Stimulated activated CD8-positive, alpha-beta memory T cell treated with anti-CD3 and anti-CD28 coated beads, Interleukin-2, amount 100 ng/mL, for 1 hour (primary cell): ENCODE measurements at regions not wholly inside any gene's neighbourhood (a gene's known extent, or its start where the extent isn't known, plus 50 kb on each side); places are given as distances from the start of the nearest gene placed in this dataset.
"Not testable (repeated sequence)": the region's sequence is repeated elsewhere in the genome, so short reads cannot be mapped to it uniquely, and the experiment has no call there.

ENCODE experiments used
- DNase-seq, 2 donors: peaks; one replicate each; pipeline ENCODE4 v3.0.0-alpha.2; 2020; ENCODE audit warnings: low read depth in 2 of 2

GRCh38 chr6:105881608-105882007 is 204.5 kb upstream of the PRDM1 start:
- no peak for DNase-seq

GRCh38 chr6:105880030-105880492 is 206.1 kb upstream of the PRDM1 start:
- DNase-seq = no peak

DNA sequence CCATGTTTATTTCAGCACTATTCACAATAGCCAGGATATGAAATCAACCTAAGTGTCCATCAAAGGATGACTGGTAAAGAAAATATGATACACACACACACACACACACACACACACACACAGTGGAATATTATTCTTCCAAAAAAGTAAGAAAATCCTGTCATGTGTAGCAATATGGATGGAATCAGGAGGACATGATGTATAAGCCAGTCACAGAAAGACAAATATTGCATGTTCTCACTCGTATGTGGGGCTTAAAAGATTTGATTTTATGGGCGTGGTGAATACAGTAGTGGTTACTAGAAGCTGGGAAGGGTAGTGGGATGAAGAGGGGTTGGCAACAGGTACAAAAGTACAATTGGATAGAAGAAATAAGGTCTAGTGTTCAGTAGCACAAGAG is 207.0 kb upstream of the PRDM1 start:
- DNase-seq = no peak

DNA sequence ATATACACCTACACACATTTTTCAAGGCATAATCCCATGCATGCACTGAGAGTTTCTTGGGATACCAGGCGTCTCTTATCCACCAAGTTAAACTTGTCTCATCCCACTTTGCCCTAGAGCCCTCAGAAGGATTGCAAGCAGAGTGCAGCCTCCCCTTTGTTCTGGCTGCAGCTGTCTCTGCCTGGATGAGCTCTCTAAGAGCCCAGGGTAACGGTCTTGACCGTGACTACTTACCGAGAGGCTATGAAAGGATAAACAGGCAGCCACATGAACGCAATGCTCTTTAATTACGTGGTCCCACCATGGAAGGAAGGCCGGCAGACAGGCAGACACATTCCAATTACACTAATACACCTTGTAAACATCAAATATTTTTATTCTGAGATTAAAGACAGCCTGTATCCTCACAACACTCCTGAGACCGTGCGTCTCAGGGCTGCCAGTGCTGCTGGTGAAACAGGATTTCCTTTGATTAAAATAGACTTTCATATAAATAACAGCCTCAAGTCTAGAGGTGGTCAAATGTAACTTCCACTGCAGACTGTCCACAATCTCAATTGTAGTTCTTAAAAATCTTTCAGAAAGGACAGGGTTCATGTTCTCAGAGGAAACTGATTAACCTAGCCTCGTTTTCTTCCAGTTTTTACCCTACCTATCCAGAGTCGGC is 210.0 kb upstream of the PRDM1 start:
- no peak for DNase-seq

- DNase-seq = no peak
These were observed 211.1 kb upstream of the PRDM1 start for GRCh38 chr6:105874835-105875626.

DNA sequence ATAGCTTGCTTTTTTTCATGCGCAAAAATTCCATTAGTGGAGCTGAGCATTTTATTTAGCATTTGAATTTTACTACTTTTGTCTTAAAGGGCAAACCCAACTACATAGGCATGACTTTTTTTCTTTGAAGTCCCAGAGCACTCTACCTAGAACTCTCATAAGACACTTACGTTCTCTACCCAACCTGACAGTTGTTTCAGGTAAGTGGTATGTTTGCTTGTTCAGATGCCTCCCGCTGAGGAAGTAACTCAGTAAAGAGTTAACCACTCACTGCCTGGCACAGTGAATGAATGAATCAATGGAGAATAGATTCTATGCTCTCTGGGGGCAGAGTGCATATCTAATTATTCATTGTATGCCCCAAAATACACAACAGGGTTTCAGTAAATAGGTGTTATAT is 212.3 kb upstream of the PRDM1 start:
- DNase-seq = no peak

- no peak for DNase-seq
These were observed 212.9 kb upstream of the PRDM1 start for GRCh38 chr6:105873211-105873704.

DNA sequence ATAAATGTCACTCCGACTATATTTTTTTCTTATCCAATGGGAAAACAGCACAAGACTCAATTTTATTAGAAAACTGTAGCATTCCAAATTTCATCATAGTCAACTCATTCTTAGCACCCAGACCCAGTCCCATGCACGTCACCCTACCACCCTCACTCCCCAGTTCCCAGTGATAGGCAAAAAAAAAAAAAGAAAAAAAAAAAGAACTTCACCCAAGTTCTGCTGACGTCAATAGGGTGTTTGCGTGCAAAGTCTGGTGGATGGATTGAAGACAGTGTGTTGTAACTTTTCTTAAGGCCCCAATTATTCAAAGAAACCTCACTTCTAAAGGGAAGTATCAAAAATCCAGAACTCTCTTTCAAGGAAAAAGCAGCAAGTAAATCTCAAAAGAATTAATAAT is 213.9 kb upstream of the PRDM1 start:
- DNase-seq = no peak

GRCh38 chr6:105871542-105871941 is 214.6 kb upstream of the PRDM1 start:
- no peak for DNase-seq

DNA sequence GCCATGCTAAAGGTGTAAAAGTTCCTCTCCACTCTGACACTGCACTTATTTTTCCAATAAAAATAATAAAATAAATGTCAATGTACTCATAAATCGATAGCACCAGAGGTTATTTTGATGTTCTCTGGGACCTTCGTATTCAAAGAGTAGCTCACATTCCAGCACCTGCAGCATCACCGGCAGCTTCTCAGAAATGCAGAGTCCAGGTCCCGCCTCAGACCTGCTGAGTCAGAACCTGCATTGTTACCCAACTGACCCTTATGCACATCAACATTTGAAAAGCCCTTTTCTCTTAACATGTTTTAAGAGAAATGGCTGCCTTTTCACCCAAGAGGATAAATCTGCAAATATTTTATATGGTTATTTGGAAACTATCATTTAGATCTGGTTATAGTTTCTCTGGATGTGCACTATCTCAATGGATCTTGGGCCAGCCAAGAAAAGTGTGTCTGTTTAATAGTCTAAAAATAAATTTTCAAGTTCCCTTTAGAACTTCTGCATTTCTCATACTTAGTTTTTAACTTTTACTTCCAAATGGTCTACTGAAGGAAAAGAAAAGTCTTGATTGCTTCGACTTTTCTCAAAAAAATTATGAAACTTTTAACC is 216.2 kb upstream of the PRDM1 start:
- no peak for DNase-seq

DNA sequence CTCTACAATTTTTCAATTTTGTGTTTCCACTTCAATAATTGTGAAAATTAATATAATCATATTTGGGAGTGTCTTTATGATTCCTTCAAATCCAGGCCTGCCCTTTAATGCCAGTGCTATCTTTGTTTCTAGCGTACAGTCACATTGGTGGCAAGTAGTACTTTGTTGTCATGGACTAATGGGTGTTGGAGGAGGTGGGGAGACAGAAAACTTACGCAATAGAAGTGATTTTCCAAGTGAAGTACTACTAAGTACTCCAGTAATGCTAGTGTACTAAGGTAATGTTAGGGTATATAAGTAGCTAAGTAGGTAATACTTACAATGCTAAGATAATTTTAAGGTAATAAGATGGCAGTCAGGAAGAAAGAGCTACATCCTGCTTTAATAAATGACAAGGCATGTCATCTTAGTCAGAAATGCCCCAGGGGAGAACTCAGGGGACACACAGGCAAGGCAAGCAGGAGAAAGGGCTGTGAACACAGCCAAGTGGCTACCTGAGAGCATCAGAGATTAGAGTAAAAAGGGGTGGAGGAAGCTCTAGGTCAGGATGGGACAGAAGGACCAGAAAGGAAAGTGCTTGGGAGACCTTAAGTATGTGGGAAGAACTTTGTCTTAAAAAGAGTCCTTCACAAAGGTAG is 217.2 kb upstream of the PRDM1 start:
- DNase-seq = no peak

DNA sequence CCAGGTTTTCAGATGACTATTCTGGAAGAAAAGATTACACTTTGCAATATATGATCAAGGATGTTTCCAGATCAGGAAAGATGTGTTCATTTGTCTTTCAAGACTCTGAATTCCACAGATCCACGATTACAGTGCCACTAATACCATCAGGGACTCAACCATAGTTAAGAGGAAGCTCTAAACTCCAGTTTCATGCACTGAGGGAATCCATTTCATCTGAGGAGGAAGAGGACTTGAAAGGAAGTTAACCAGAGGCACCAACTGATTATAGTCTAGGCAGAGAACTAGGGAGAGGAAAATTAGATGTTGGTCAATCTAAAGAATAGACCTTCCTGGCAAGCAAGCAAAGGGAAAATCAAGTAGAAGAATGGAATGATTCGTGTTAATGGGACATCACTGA is 218.3 kb upstream of the PRDM1 start:
- DNase-seq = no peak

GRCh38 chr6:105867277-105867676 is 218.9 kb upstream of the PRDM1 start:
- no peak for DNase-seq

- no peak for DNase-seq
These were observed 223.1 kb upstream of the PRDM1 start for GRCh38 chr6:105862936-105863607.

GRCh38 chr6:105860927-105861326 is 225.2 kb upstream of the PRDM1 start:
- not testable (repeated sequence) for DNase-seq

- no peak for DNase-seq
These were observed 226.7 kb upstream of the PRDM1 start for GRCh38 chr6:105859457-105859856.

GRCh38 chr6:105858639-105859038 is 227.5 kb upstream of the PRDM1 start:
- DNase-seq = not testable (repeated sequence)

- DNase-seq = no peak
These were observed 230.7 kb upstream of the PRDM1 start for GRCh38 chr6:105855433-105855832.

DNA sequence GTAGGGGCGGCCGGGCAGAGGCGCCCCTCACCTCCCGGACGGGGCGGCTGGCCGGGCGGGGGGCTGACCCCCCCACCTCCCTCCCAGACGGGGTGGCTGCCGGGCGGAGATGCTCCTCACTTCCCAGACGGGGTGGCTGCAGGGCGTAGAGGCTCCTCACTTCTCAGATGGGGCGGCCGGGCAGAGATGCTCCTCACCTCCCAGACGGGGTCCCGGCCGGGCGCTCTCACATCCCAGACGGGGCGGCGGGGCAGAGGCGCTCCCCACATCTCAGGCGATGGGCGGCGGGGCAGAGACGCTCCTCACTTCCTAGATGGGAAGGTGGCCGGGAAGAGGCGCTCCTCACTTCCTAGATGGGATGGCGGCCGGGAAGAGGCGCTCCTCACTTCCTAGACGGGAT is 232.2 kb upstream of the PRDM1 start:
- DNase-seq = not testable (repeated sequence)

- DNase-seq = no peak
These were observed 234.5 kb upstream of the PRDM1 start for GRCh38 chr6:105851606-105852005.

DNA sequence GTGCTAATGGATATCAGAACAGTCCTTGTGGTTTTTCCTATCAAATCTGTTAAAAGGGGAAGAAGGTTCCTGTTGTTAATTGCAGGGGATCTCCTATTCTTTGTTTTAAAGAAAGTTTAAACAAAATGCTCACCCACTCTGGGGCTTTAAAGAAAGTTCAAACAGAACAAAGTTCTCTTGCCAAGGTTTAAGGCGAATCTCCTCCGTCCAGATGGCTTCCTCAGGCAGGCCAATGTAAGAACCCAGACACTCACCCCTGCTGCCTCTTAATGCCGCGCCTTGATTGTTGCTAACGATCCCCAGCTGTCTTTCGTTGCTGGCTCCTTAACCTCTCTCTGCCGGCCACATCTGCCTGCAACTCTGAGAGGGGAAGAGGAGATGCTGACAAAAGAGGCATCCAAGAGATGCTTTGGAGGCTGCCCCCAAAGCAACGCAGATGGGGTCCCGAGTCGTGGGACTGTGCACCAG is 235.0 kb upstream of the PRDM1 start:
- no peak for DNase-seq
